GM23248 (cell line): ENCODE measurements at regions not wholly inside any gene's neighbourhood (a gene's known extent, or its start where the extent isn't known, plus 50 kb on each side); places are given as distances from the start of the nearest gene placed in this dataset.

Experiments used
- DNase-seq: peaks from one replicate; pipeline ENCODE4 v3.0.0-alpha.2; 2015
- H2AFZ ChIP-seq: fragments of 200-600 bp; sonication (generic); 2 replicates; pipeline ENCODE4 v1.6.1; 2016; ENCODE audit warnings: antibody characterized with exemption
- H3F3A ChIP-seq: fragments of 200-600 bp; sonication (generic); 2 replicates; pipeline ENCODE4 v1.6.1; 2016; ENCODE audit warnings: mild to moderate bottlenecking, antibody characterized with exemption, mixed run types; ENCODE audit not compliant: insufficient read depth
- H3K27ac ChIP-seq: fragments of 200-600 bp; sonication (generic); 2 replicates; pipeline ENCODE4 v1.5.1; 2016; ENCODE audit warnings: mild to moderate bottlenecking
- H3K27me3 ChIP-seq: fragments of 200-600 bp; sonication (generic); replicated peaks from 2 replicates; pipeline ENCODE4 v1.6.1; 2016; ENCODE audit warnings: mild to moderate bottlenecking; ENCODE audit not compliant: insufficient read depth
- H3K36me3 ChIP-seq: fragments of 200-600 bp; sonication (generic); 2 replicates; pipeline ENCODE4 v1.6.1; 2016; ENCODE audit warnings: low read depth, mild to moderate bottlenecking
- H3K4me1 ChIP-seq: fragments of 200-600 bp; sonication (generic); 2 replicates; pipeline ENCODE4 v1.6.1; 2016; ENCODE audit warnings: mild to moderate bottlenecking; ENCODE audit not compliant: insufficient read depth
- H3K4me2 ChIP-seq: fragments of 200-600 bp; sonication (generic); one replicate; pipeline ENCODE4 v1.6.1; 2016; ENCODE audit warnings: mild to moderate bottlenecking; ENCODE audit not compliant: unreplicated experiment
- H3K4me3 ChIP-seq: fragments of 200-600 bp; sonication (generic); 2 replicates; pipeline ENCODE4 v1.5.1; 2016; ENCODE audit warnings: mild to moderate bottlenecking
- H3K79me2 ChIP-seq: fragments of 200-600 bp; sonication (generic); 2 replicates; pipeline ENCODE4 v1.6.1; 2016; ENCODE audit warnings: mild to moderate bottlenecking; ENCODE audit not compliant: insufficient read depth
- H3K9ac ChIP-seq: fragments of 200-600 bp; sonication (generic); 2 replicates; pipeline ENCODE4 v1.6.1; 2016; ENCODE audit warnings: mild to moderate bottlenecking
- H3K9me2 ChIP-seq: fragments of 200-600 bp; sonication (generic); 2 replicates; pipeline ENCODE4 v1.6.1; 2016; ENCODE audit warnings: mixed run types, mild to moderate bottlenecking, moderate library complexity; ENCODE audit not compliant: insufficient read depth
- H3K9me3 ChIP-seq: fragments of 200-600 bp; sonication (generic); one replicate; pipeline ENCODE4 v1.6.1; 2017; ENCODE audit warnings: low read depth
- H4K20me1 ChIP-seq: fragments of 200-600 bp; sonication (generic); 2 replicates; pipeline ENCODE4 v1.6.0; 2016; ENCODE audit not compliant: insufficient read depth
- EZH2 ChIP-seq: fragments of 200-600 bp; sonication (generic); IDR thresholded peaks from 2 replicates; pipeline ENCODE4 v1.6.1; 2018; ENCODE audit warnings: antibody characterized with exemption, mild to moderate bottlenecking; ENCODE audit not compliant: insufficient read depth, poor library complexity, severe bottlenecking
- EZH2phosphoT487 ChIP-seq: fragments of 200-600 bp; sonication (generic); IDR thresholded peaks from 2 replicates; pipeline ENCODE4 v1.6.1; 2018; ENCODE audit warnings: antibody characterized with exemption, moderate library complexity, mild to moderate bottlenecking, low read depth; ENCODE audit not compliant: insufficient read depth
- WGBS, 2 experiments: methylation state at CpG; one replicate each; pipeline ENCODE4 v1.1.6; 2015 to 2017; ENCODE audit warnings: low lambda C conversion rate in 2 of 2, low coverage in 1 of 2; ENCODE audit errors: missing lambda C conversion rate in 2 of 2; 5-methylcytosine and 5-hydroxymethylcytosine counted together
- in situ Hi-C: fragments of 300-500 bp; cut with MboI; formaldehyde crosslinking; loops from 2 replicates; pipeline ENCODE4 v1.15.0; 2020

- TF ChIP-seq EZH2phosphoT487, result no peak
- no peak for TF ChIP-seq EZH2
- Histone ChIP-seq H3K9ac (no peak overlapping the region), H4K20me1 (no peaks in the 10 kb centered on the region), H3K27ac (no peak overlapping the region), H3K4me3 (no peak overlapping the region), H3K9me2 (no peaks in the 10 kb centered on the region), H2AFZ (no peak overlapping the region), H3K4me1 (no peaks in the 10 kb centered on the region), H3K79me2 (no peaks in the 10 kb centered on the region), H3K27me3 (no peaks in the 10 kb centered on the region), H3K36me3 (no peaks in the 10 kb centered on the region), H3K9me3 (no peaks in the 10 kb centered on the region), H3K4me2 (no peak overlapping the region), H3F3A (no peaks in the 10 kb centered on the region)
- in situ Hi-C loops, result no loop called here
- WGBS, 2 experiments, result 20 to 24% methylated on average over 7 to 8 of the region's 8 CpGs
- DNase-seq, result no peak
These were observed 290.0 kb upstream of the CXCR4 start for GRCh38 chr2:136407952-136408318.

GRCh38 chr2:136407117-136407951 is 289.4 kb upstream of the CXCR4 start:
- no peak overlapping the region for H3K4me3 ChIP-seq
- H3K9ac ChIP-seq, result no peak overlapping the region
- H3K27ac ChIP-seq, result no peak overlapping the region
- H3F3A ChIP-seq, result no peaks in the 10 kb centered on the region
- no peaks in the 10 kb centered on the region for H3K79me2 ChIP-seq
- no peak overlapping the region for H2AFZ ChIP-seq
- no peaks in the 10 kb centered on the region for H3K9me2 ChIP-seq
- H3K4me2 ChIP-seq, result no peak overlapping the region
- no peaks in the 10 kb centered on the region for H3K9me3 ChIP-seq
- in situ Hi-C loops, result no loop called here
- H4K20me1 ChIP-seq, result no peaks in the 10 kb centered on the region
- DNase-seq, result no peak
- WGBS, 2 experiments, result 2 to 4% methylated on average over 8 of the region's 8 CpGs
- TF ChIP-seq EZH2phosphoT487, result no peak
- TF ChIP-seq EZH2, result no peak
- H3K36me3 ChIP-seq, result no peaks in the 10 kb centered on the region
- H3K4me1 ChIP-seq, result no peaks in the 10 kb centered on the region
- no peaks in the 10 kb centered on the region for H3K27me3 ChIP-seq

GRCh38 chr2:136404925-136405324 is 287.0 kb upstream of the CXCR4 start:
- no peak overlapping the region for H2AFZ ChIP-seq
- no peak for DNase-seq
- no peak overlapping the region for H3K4me2 ChIP-seq
- no peaks in the 10 kb centered on the region for H4K20me1 ChIP-seq
- no peaks in the 10 kb centered on the region for H3K79me2 ChIP-seq
- H3K9me3 ChIP-seq, result no peaks in the 10 kb centered on the region
- no peak overlapping the region for H3K9ac ChIP-seq
- TF ChIP-seq EZH2phosphoT487, result no peak
- TF ChIP-seq EZH2, result no peak
- no peak overlapping the region for H3K4me3 ChIP-seq
- WGBS, 2 experiments, result 23 to 25% methylated on average over 4 of the region's 4 CpGs
- no peaks in the 10 kb centered on the region for H3K27me3 ChIP-seq
- no peaks in the 10 kb centered on the region for H3K36me3 ChIP-seq
- H3K4me1 ChIP-seq, result no peaks in the 10 kb centered on the region
- in situ Hi-C loops, result no loop called here
- no peak overlapping the region for H3K27ac ChIP-seq
- no peaks in the 10 kb centered on the region for H3F3A ChIP-seq
- no peaks in the 10 kb centered on the region for H3K9me2 ChIP-seq

GRCh38 chr2:136404176-136404575 is 286.2 kb upstream of the CXCR4 start:
- no peaks in the 10 kb centered on the region for H3K27me3 ChIP-seq
- no peak overlapping the region for H3K4me3 ChIP-seq
- no peak overlapping the region for H2AFZ ChIP-seq
- H3K9me3 ChIP-seq, result no peaks in the 10 kb centered on the region
- TF ChIP-seq EZH2 (no peak), EZH2phosphoT487 (no peak)
- H3K4me2 ChIP-seq, result no peak overlapping the region
- no peaks in the 10 kb centered on the region for H3K9me2 ChIP-seq
- H3K79me2 ChIP-seq, result no peaks in the 10 kb centered on the region
- H3K27ac ChIP-seq, result no peak overlapping the region
- no peaks in the 10 kb centered on the region for H3K36me3 ChIP-seq
- in situ Hi-C loops, result no loop called here
- no peaks in the 10 kb centered on the region for H3F3A ChIP-seq
- H3K4me1 ChIP-seq, result no peaks in the 10 kb centered on the region
- H4K20me1 ChIP-seq, result no peaks in the 10 kb centered on the region
- no peak for DNase-seq
- no peak overlapping the region for H3K9ac ChIP-seq

- in situ Hi-C loops, result no loop called here
- Histone ChIP-seq H3K27me3 (no peaks in the 10 kb centered on the region), H3K79me2 (no peaks in the 10 kb centered on the region), H3F3A (no peaks in the 10 kb centered on the region), H3K9me2 (no peaks in the 10 kb centered on the region), H2AFZ (no peak overlapping the region), H3K9ac (no peak overlapping the region), H3K27ac (no peak overlapping the region), H3K36me3 (no peaks in the 10 kb centered on the region), H4K20me1 (no peaks in the 10 kb centered on the region), H3K4me2 (no peak overlapping the region), H3K4me1 (no peaks in the 10 kb centered on the region), H3K9me3 (no peaks in the 10 kb centered on the region), H3K4me3 (no peak overlapping the region)
- DNase-seq, result no peak
- WGBS, 2 experiments, result 9 to 13% methylated on average over 6 of the region's 6 CpGs
- TF ChIP-seq EZH2phosphoT487 (no peak), EZH2 (no peak)
These were observed 284.3 kb upstream of the CXCR4 start for GRCh38 chr2:136402281-136402680.
